AG09319 (cell line): ENCODE measurements at regions not wholly inside any gene's neighbourhood (a gene's known extent, or its start where the extent isn't known, plus 50 kb on each side); places are given as distances from the start of the nearest gene placed in this dataset.
A peak's percentile ranks its signal among the peaks of the same experiment; 100 is the strongest.

Source experiments
- DNase-seq: peaks from one replicate; pipeline ENCODE4 v3.0.0-alpha.2; 2010; ENCODE audit warnings: low read depth; ENCODE audit errors: extremely low read depth
- CTCF ChIP-seq: IDR thresholded peaks from 2 replicates; pipeline ENCODE4 v1.5.1; 2011; ENCODE audit warnings: low read depth, mild to moderate bottlenecking, inconsistent platforms, low read length, moderate library complexity

GRCh38 chr11:34564406-34564805 lies 50.8 kb upstream of the ELF5 start:
- no peak for DNase-seq
- TF ChIP-seq CTCF, result no peak

GRCh38 chr11:34564807-34565241 lies 51.2 kb upstream of the ELF5 start:
- DNase-seq, result no peak
- TF ChIP-seq CTCF, result no peak

DNA sequence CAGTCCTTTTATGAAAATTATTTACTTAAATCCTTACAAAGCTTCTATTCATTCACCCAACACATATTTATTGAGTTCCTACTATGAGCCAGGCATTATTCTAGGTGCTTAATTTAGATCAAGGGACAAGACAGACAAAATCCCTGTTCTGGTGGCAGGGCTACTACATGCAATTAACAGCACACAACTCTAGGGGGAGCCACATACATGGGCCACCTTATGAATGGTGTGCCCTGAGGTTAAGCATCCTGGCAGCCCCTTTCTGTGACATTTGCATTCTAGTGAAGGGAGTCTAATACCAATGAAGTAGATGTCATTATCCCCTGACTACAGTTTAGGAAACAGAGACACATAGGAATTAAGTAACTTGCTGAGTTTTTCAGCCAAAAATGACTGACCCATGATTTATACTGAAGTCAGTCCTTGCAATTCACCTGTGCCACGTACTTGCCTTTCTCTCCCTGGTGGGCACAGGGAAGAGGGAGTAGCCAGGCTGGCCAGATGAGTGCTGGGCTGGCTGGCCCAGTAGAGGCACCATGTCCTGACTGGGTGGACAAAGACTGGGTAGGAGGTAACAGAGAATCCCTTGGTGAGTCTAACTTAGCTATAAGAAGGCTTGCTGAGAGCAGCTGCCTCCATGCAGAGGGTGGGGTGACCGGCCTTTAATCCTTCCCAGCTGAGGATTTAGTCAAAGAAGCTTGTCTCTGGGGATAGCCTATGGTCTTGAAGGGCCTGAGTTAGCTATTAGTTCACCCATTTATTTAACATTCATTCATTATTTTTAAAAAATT lies 52.0 kb upstream of the ELF5 start:
- DNase-seq, result no peak
- TF ChIP-seq CTCF, result peak; percentile 12

- DNase-seq, result no peak
Observed at GRCh38 chr11:34566208-34566551, 52.6 kb upstream of the ELF5 start.

DNA sequence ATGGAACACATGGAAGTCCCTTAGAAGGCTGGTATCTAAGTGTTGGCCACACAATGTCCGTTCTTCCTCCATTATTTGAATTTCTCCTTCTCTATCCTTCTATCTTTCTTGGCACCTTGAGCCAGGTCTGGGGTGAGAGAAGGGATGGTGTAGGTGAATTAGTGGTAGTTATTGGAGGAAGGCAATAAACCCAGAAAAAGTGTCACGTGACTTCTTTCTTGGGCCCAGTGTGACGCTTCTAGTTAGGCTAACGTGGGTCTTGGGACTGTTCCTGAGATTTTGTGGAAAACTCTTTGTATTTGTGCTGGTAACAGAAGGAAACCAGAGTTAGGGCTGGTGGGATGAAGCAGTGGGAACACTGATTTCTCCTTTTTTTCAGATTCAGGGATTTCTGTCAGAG lies 53.1 kb upstream of the ELF5 start:
- no peak for TF ChIP-seq CTCF
- no peak for DNase-seq

More at GRCh38 chr11:34566208-34566551, 52.6 kb upstream of the ELF5 start:
- TF ChIP-seq CTCF, result no peak

DNA sequence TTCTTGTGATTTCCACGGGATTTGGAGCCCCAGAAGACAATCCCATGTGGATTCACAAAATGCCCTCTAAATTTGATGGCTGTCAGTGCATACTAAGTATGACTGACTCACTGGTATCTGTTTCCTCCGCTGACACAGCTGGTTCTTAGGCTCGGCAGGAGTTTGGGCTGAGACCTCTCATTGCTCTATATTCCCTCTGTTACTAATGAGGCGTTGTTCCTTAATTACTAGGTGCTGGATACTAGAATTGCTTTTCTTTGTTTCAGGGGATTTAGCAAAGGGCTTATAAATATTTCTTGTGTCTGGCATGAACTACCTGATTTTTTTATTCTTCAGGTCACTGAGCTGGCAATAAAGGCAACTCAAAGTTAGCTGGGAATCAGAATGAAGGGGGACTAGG lies 53.2 kb upstream of the EHF start:
- no peak for TF ChIP-seq CTCF
- no peak for DNase-seq

DNA sequence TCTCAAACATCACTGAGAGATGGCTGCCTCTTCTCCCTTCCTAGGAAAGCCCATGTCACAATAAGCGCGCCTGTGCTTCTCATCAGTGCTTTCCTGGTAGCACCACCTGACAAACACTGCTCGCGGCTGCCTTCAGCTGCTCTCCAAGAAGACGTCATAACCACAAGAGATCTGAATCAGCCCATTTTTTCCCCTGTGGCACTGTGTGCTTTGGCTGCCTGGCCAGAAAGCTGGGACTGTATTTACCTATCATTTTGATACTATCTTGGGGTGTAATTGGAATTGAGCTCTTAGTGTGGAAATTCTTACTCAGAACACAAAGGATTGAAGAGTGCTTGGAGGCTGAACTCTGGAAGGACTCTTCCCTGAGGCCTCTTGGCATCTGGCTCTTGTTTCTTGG lies 50.3 kb upstream of the EHF start:
- no peak for TF ChIP-seq CTCF
- DNase-seq, result no peak
